Gastrocnemius medialis (tissue), 4 donors: ENCODE measurements at regions not wholly inside any gene's neighbourhood (a gene's known extent, or its start where the extent isn't known, plus 50 kb on each side); places are given as distances from the start of the nearest gene placed in this dataset.

Experiments
- CTCF ChIP-seq, 5 experiments: fragments of 450-650 bp in 3 of 5; fragments of 200-600 bp in 2 of 5; sonication (generic) in 2 of 5; IDR thresholded peaks in 4 of 5; conservative IDR thresholded peaks in 1 of 5; 1 replicate in 4 of 5; 2 replicates in 1 of 5; pipeline ENCODE4 v1.5.1; 2016 to 2019; ENCODE audit warnings: antibody characterized with exemption in 5 of 5, mild to moderate bottlenecking in 3 of 5, moderate library complexity in 3 of 5
- POLR2A ChIP-seq, 2 donors: fragments of 450-650 bp; IDR thresholded peaks; one replicate each; pipeline ENCODE4 v1.6.1; 2017; ENCODE audit warnings: antibody characterized with exemption in 2 of 2, mild to moderate bottlenecking in 2 of 2, moderate library complexity in 2 of 2

GRCh38 chr1:208709981-208710380 is 465.8 kb upstream of the PLXNA2 start:
- TF ChIP-seq POLR2A (IDR thresholded peaks at IDR 0.05) (no peak), CTCF (IDR thresholded peaks at IDR 0.05 in 4 of 5, conservative IDR thresholded peaks at IDR 0.05 in 1 of 5) (no peak)
